ENCODE measurements at regions not wholly inside any gene's neighbourhood (a gene's known extent, or its start where the extent isn't known, plus 50 kb on each side); places are given as distances from the start of the nearest gene placed in this dataset.
"Not testable (repeated sequence)": the region's sequence is repeated elsewhere in the genome, so short reads cannot be mapped to it uniquely, and the experiment has no call there.

DNA sequence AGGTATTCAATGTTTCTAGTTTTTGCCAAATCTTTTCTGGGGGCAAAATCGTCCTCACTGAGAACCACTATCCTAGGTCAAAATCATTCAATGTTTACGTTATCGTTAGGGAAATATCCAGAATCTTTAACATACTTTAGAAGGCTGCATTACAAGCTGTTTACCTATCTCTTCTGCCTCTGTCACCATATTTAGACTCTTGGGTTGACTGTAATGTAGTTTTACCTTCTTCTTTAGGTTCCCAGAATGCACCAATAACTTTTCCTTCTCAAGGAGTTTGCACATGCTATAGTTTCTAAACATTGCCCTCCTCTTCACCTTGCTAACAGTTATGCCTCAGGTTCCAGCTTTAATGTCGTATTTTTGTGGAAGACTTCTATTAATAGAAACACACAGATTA lies 1185.5 kb upstream of the ADGRB3 start:
- DNase-seq (ENCODE audit: low spot score), result no peak
- TF ChIP-seq, protein P1, sequence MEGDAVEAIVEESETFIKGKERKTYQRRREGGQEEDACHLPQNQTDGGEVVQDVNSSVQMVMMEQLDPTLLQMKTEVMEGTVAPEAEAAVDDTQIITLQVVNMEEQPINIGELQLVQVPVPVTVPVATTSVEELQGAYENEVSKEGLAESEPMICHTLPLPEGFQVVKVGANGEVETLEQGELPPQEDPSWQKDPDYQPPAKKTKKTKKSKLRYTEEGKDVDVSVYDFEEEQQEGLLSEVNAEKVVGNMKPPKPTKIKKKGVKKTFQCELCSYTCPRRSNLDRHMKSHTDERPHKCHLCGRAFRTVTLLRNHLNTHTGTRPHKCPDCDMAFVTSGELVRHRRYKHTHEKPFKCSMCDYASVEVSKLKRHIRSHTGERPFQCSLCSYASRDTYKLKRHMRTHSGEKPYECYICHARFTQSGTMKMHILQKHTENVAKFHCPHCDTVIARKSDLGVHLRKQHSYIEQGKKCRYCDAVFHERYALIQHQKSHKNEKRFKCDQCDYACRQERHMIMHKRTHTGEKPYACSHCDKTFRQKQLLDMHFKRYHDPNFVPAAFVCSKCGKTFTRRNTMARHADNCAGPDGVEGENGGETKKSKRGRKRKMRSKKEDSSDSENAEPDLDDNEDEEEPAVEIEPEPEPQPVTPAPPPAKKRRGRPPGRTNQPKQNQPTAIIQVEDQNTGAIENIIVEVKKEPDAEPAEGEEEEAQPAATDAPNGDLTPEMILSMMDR (IDR thresholded peaks at IDR 0.05; ENCODE audit: extremely low read depth, missing control alignments), result no peak

DNA sequence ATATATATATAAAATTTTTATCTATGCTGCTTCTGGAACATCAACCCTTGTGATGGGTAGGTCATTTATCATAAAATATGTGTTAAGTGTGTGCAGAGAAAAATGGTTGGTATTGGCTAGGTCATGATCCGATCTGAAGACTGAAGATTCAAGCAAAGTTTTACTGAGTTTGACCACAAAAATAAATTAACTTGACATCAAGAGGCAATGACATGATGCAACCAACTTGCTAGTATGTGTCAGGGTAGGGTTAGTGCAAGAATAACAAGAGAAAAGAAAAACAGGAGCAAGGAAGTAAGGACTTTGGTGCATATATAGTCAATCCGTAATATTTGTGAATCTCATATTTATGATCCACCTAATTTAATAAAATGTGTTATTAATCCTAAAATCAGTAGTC lies 1202.0 kb upstream of the ADGRB3 start:
- no peak for DNase-seq (ENCODE audit: low spot score)
- TF ChIP-seq, protein P1 (IDR thresholded peaks at IDR 0.05; ENCODE audit: extremely low read depth, missing control alignments), result no peak

DNA sequence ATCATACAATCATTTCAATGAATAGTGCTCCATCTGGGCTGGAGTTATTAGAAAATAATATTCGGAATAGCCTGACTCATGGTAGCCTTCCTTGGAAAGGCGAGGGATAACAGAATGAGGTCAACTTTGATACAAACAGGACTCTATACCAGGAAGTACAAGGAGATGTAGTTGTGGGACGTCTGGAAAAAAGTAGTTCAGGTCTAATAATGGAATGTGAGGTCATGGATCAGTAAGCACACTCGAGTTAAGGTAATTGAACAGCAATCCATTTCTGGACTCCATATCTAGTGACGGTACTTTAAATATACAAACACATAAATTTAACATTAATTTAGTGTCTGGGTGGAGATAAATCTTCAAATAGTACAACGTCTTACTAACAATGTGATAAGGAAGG lies 1204.0 kb upstream of the ADGRB3 start:
- DNase-seq (ENCODE audit: low spot score), result no peak
- TF ChIP-seq, protein P1 (IDR thresholded peaks at IDR 0.05; ENCODE audit: extremely low read depth, missing control alignments), result no peak

DNA sequence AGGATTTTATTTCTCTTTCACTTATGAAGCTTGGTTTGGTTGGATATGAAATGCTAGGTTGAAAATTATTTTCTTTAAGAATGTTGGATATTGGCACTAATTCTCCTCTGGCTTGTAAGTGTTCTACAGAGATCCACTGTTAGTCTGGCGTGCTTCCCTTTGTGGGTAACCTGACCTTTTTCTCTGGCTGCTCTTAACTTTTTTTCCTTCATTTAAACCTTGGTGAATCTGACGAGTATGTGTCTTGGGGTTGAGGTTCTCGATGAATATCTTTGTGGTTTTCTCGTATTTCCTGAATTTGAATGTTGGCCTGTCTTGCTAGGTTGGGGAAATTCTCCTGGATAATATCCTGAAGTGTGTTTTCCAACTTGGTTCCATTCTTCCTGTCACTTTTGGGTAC lies 1208.4 kb upstream of the ADGRB3 start:
- DNase-seq (ENCODE audit: low spot score), result not testable (repeated sequence)

DNA sequence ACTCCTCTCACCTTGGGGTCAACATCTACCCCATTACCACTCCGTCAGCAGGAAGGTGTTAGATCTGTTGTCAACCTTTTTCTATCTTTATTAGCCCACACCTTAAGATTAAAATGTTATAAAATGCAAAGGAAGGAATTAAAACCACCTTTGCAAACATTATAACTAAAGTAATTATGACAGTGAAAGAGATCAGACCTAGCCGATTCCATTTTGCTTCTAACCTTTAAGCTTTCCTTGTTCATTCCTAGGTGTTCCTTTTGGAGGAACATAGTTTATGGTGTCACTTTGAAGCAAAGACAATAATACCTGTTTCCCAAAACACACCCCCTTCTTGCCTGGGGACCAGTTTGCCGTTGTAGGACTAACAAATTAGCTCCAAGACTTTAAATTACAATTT lies 1223.0 kb upstream of the ADGRB3 start:
- TF ChIP-seq, protein P1 (IDR thresholded peaks at IDR 0.05; ENCODE audit: extremely low read depth, missing control alignments), result no peak
- DNase-seq (ENCODE audit: low spot score), result no peak

DNA sequence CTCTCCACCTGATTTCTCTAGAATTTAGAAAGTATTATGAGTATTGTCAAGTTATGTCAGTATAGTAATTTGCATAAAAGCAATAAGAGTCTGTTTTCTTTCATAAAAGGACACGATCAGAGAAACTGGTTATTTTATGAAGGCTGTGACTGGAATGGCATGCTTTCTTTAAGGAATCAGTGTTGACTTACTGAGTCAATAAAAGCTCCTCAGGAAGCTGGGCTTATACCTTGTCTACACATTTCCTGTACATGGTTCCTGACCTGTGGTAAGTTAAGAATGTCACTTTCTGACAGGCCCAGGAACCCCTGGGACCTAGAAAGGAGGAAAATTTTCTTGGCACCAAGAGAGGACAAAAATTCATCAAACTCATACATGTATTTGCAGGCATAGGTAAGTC lies 1224.0 kb upstream of the ADGRB3 start:
- DNase-seq (ENCODE audit: low spot score), result no peak
- TF ChIP-seq, protein P1 (IDR thresholded peaks at IDR 0.05; ENCODE audit: extremely low read depth, missing control alignments), result no peak

DNA sequence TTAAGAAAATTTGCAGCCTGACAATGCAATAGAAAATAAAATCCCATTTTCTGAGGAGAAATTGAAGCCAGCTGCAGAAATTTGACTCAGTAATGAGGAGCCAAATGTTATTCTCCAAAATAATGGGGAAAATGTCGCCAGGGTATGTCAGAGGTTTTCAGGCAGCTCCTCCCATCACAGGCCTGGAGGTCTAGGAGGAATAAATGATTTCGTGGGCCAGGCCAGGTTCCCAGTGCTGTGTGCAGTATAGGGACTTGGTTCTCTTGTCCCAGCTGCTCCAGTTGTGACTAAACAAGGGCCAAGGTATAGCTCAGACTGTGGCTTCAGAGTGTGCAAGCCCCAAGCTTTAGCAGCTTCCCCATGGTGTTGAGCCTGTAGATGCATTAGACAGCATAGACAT lies 1240.8 kb upstream of the ADGRB3 start:
- TF ChIP-seq, protein P1 (IDR thresholded peaks at IDR 0.05; ENCODE audit: extremely low read depth, missing control alignments), result no peak
- DNase-seq (ENCODE audit: low spot score), result no peak

DNA sequence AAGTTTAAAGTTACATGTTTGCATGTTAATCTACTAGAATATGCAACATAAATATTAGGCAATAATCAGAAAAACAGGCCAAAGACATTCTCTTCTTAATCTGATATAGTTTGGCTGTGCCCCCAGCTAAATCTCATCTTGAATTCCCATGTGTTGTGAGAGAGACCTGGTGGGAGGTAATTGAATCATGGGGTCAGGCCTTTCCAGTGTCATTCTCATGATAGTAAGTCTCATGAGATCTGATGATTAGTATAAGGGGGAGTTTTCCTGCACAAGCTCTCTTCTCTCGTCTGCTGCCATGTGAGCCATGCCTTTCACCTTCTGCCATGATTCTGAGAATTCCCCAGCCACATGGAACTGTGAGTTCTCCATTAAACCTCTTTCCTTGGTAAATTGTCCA lies 1241.7 kb upstream of the ADGRB3 start:
- DNase-seq (ENCODE audit: low spot score), result no peak
- TF ChIP-seq, protein P1 (IDR thresholded peaks at IDR 0.05; ENCODE audit: extremely low read depth, missing control alignments), result no peak

Data from GM20000 (cell line).